ENCODE measurements at regions not wholly inside any gene's neighbourhood (a gene's known extent, or its start where the extent isn't known, plus 50 kb on each side); places are given as distances from the start of the nearest gene placed in this dataset.

DNA sequence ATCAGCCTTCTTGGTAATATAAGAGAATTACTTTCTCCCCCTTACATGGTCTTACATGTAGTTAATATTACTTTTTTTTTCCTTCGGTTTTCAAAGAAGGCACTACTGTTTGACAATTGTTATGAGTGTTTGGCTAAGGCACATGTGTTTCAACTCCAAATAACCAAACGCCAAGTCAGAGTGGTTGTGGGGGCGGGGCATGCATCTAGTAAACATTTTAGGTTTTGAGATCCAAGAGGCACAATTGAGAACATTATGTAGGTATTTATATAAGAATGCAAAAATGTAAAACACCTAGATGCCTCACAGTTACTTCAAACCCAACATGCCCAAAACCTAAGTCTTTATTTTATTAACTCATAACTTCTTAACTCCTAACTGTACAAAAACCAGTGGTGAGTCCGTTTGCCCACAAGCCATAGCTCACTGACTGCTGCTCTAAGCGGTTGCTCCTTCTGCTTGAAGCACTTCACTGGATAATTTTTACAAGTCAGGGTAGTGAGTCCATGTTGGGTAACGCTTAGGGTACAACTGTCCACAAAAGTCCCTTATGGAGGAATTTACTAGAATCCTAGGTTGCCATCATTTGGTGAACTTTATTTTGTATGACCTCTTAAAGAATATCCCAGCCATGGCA, 189.9 kb downstream of the HUNK start:
- H3K36me3 Mint-ChIP-seq (ENCODE audit: insufficient read depth, unreplicated experiment) = no peaks in the 10 kb centered on the region
- TF ChIP-seq CTCF (IDR thresholded peaks at IDR 0.05; ENCODE audit: unreplicated experiment) = no peak
- no peaks in the 10 kb centered on the region for H3K4me1 Mint-ChIP-seq (ENCODE audit: low read depth, unreplicated experiment)
- BruUV-seq (replicated peaks) = no TSS peak
- no peaks in the 10 kb centered on the region for H3K9me3 Mint-ChIP-seq (ENCODE audit: low read depth, unreplicated experiment)
- no peak overlapping the region for H3K27ac Mint-ChIP-seq (ENCODE audit: unreplicated experiment)
- CTCF ChIA-PET = no interaction called here
- H3K4me3 Mint-ChIP-seq (ENCODE audit: low read depth, unreplicated experiment) = no peak overlapping the region
- peaks cover 52% of the 10 kb centered on the region for H3K27me3 Mint-ChIP-seq (ENCODE audit: unreplicated experiment)
- intact Hi-C loops (cut with micrococcal nuclease; ENCODE audit: unreplicated experiment) = no loop called here
- no peak for DNase-seq

DNA sequence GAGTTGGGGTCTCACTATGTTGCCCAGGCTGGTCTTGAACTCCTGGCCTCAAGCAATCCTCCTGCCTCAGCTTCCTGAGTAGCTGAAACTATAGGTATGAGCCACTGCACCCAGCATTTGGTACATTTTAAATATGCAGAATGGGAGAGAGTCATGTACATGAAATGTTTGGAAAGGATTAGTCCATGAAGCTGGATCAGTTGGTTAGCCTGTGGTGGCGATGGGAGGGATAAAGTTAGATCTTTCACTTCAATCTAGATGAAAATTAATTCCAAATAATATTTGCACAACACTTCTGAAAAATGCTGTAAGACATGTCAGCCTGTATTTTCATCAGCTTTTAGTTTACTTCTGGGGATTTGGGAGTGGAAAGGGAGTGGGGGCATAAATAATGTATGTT, 188.9 kb downstream of the HUNK start:
- BruUV-seq (replicated peaks) = no TSS peak
- no peak for DNase-seq
- intact Hi-C loops (cut with micrococcal nuclease; ENCODE audit: unreplicated experiment) = no loop called here
- TF ChIP-seq CTCF (IDR thresholded peaks at IDR 0.05; ENCODE audit: unreplicated experiment) = no peak
- Mint-ChIP-seq H3K9me3 (ENCODE audit: low read depth, unreplicated experiment) (no peaks in the 10 kb centered on the region), H3K27me3 (ENCODE audit: unreplicated experiment) (peaks cover 56% of the 10 kb centered on the region), H3K4me3 (ENCODE audit: low read depth, unreplicated experiment) (no peak overlapping the region), H3K4me1 (ENCODE audit: low read depth, unreplicated experiment) (no peaks in the 10 kb centered on the region), H3K36me3 (ENCODE audit: insufficient read depth, unreplicated experiment) (no peaks in the 10 kb centered on the region), H3K27ac (ENCODE audit: unreplicated experiment) (no peak overlapping the region)
- CTCF ChIA-PET = no interaction called here

DNA sequence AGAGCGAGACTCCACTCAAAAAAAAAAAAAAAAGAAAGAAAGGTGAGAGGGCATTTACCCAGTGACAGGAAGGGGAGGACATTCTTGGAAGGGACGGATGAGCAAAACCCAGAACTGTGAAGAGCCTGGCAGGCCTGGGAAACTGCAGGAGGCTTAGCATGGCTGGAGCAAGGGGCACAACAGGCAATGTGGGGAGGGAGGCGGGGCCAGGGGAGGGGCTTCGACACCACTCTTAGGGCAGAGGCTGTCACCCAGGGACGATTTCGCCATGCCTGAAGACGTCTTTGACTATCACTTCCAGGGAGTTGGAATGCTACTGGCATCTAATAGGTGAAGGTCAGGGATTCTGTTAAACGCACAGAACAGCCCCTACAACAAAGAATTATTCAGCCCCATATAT, 184.0 kb downstream of the HUNK start:
- no peaks in the 10 kb centered on the region for H3K4me1 Mint-ChIP-seq (ENCODE audit: low read depth, unreplicated experiment)
- H3K27ac Mint-ChIP-seq (ENCODE audit: unreplicated experiment) = no peak overlapping the region
- intact Hi-C loops (cut with micrococcal nuclease; ENCODE audit: unreplicated experiment) = no loop called here
- no peak for DNase-seq
- no peak overlapping the region for H3K4me3 Mint-ChIP-seq (ENCODE audit: low read depth, unreplicated experiment)
- CTCF ChIA-PET = no interaction called here
- no peaks in the 10 kb centered on the region for H3K36me3 Mint-ChIP-seq (ENCODE audit: insufficient read depth, unreplicated experiment)
- peaks cover 40% of the 10 kb centered on the region for H3K27me3 Mint-ChIP-seq (ENCODE audit: unreplicated experiment)
- no peak for TF ChIP-seq CTCF (IDR thresholded peaks at IDR 0.05; ENCODE audit: unreplicated experiment)
- H3K9me3 Mint-ChIP-seq (ENCODE audit: low read depth, unreplicated experiment) = no peaks in the 10 kb centered on the region
- no TSS peak for BruUV-seq (replicated peaks)

- Mint-ChIP-seq H3K27me3 (ENCODE audit: unreplicated experiment) (peaks cover 31% of the 10 kb centered on the region), H3K4me3 (ENCODE audit: low read depth, unreplicated experiment) (no peak overlapping the region), H3K4me1 (ENCODE audit: low read depth, unreplicated experiment) (no peaks in the 10 kb centered on the region), H3K36me3 (ENCODE audit: insufficient read depth, unreplicated experiment) (no peaks in the 10 kb centered on the region), H3K9me3 (ENCODE audit: low read depth, unreplicated experiment) (no peaks in the 10 kb centered on the region), H3K27ac (ENCODE audit: unreplicated experiment) (no peak overlapping the region)
- BruUV-seq (replicated peaks) = no TSS peak
- intact Hi-C loops (cut with micrococcal nuclease; ENCODE audit: unreplicated experiment) = no loop called here
- DNase-seq = no peak
- CTCF ChIA-PET = no interaction called here
- TF ChIP-seq CTCF (IDR thresholded peaks at IDR 0.05; ENCODE audit: unreplicated experiment) = no peak
Observed at GRCh38 chr21:32055305-32055704, 182.5 kb downstream of the HUNK start.
